Fibroblast of gingiva (primary cell): ENCODE measurements at regions not wholly inside any gene's neighbourhood (a gene's known extent, or its start where the extent isn't known, plus 50 kb on each side); places are given as distances from the start of the nearest gene placed in this dataset.

Experiments
- DNase-seq: peaks from one replicate; pipeline ENCODE4 v3.0.0-alpha.2; 2011; ENCODE audit warnings: low read depth

DNA sequence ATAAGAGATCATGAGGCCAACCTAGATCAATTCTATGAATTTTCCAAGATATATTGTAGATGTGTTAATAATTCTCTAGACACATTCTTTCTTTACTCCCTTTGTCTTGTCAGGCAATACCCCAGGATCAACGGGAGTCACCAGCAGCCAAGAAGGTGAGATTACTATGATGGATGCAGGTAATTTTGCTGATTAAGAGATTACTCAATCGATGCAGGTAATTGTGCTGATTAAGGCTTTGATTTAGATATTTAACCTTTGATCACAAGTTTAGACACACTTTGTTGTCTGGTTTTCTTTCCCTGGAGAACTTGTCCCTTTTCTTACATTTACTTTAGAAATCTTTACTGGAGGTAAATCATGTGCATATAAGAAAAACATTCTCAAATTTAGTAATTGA lies 134.3 kb upstream of the CNTN1 start:
- DNase-seq: no peak

DNA sequence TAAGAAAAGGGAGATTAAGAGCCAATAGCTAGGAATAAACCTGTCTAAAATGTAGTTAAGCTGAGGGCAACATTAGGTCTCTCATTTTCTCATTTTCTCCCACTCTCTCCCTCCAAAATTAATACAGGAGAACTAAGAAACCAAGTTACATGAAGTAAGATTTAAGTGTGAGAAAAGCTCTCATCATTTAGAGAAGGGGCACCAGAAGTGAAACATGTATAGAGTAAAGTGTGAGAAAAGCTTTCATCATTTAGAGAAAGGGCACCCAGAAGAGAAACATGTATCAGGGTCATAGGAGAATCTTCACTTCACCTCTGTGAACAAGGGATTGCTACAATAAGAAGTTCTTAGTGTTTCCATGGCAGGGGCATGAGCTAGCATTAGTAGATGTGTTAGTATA lies 132.4 kb upstream of the CNTN1 start:
- no peak for DNase-seq

DNA sequence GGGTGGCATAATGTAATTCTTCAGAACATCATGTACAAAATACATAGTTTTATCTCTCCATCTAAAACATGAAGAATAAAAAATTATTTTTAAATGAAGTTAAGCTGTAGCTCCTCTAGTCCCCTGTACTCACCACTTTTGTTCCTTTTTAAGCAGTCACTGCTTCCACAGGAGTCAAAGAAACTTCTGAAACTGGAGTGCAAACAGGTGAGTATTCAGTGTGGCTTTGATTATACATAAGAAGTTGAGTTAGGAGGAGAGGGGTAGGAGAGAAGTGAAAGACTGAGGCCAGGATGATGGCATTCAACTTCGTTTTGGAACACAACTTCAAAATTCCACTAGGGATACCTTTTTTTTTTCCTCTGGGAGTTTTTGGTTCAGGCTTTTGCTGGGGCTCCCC lies 131.4 kb upstream of the CNTN1 start:
- DNase-seq: no peak

DNA sequence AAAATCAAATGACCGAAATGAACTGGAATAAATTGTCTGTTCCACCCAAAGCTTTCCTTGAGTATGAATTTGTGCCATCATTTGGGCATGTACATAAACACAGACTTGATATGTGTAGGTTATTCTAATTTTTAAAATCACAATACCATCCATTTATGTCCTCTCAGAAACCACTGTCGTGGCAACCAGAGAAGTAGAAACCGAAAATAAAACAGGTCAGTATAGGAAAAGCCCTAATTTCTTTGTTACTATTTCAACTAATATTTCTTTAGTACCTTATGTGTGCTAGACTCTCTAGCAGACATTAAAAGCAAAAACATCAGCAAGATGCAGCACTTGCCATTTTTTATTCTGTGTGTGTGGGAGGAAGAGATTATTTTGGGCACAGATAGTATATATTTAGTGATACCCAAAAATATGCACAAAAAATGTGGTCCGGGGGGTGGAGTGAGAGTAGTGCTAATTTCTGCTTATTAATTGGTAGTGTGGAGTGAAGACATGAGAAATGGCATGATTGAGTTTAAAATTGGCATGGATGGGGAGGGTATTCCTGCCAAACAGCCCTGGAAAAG lies 130.8 kb upstream of the CNTN1 start:
- no peak for DNase-seq

DNA sequence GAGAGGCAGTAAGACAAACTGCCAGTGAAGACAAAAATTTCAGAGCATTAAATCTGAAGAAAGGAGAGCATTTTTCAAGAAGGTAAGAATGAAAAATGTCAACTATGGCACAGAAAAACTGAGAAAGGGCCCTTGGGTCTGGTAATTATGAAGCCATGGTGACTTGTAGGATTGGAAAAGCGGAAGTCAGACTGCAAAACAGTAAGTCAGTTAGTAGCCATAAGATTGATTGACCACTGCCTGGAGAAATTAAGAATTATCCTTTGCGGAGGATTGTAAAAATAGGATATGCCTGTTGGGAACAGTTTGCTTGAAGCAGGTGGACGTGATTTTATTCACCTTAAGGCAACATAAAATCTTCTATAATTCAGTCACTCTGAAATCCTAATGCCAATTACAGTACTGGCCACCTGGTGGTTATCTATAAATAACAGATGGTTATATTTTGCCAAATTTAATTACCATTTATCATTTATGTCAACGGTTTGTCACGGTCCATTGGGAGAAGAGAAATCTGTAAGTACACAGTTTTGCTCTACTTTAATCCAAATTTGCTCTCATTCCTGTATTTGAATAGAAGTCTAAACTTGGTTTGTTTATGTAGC lies 127.1 kb upstream of the CNTN1 start:
- no peak for DNase-seq

DNA sequence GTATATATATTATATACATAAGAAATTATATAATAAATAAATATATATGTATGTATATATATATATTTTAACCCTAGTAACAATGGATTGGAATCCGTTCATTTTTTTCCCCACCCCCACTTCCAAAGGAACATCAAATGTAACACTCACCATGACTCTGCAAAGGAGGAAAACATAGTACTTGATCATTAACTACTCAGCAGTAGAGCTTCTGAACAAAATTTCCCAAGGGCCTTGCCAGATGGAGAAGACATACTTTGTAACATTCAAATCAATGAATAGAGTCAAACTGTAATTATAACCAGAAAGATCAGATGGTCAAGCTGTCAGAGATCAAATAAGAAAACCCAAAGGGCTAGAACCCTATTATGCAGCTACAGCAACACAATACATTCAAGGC lies 126.0 kb upstream of the CNTN1 start:
- no peak for DNase-seq

DNA sequence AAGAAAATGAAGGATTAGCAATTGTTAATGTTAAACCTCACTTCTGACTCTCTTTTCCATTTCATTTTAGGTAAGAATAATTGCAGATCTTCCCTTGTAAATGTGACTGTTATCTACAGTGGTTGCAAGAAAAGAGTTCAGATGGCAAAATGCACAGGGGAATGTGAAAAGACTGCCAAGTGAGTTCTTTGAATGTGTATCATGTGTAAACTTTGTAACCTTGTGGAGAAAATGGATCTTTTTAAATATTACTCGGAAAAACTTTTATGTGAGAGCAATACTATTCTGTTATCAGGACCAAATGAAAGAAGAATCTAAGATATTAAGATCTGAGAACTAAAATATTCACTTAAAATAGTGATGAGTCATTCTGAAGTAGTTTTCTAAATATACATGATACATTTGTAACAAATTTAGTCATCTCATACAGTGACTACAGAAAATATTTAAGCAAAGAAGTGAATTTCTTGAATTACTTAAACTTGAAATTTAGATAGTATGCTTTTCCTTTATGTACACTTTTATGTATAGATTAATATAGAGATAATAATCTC lies 122.5 kb upstream of the CNTN1 start:
- peak; percentile 44 for DNase-seq

DNA sequence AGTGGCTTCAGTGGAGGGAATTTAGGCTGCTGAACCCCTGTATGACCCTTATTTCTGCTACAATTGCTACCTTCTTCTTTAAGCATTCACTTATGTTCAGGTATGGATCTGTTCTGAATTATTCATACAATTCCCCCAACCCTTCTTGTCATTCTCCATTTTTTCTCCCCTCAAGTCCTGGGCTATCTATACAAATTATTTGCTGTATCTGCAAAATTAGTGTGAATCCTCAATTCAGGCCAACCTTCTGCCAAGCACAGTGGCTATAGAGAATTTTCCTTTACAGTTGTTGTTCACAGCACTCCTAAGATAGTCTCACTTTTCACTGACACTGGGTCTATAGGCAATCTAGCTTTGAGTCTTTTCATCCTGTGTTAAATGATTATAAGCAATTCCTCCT lies 119.2 kb upstream of the CNTN1 start:
- DNase-seq: no peak

DNA sequence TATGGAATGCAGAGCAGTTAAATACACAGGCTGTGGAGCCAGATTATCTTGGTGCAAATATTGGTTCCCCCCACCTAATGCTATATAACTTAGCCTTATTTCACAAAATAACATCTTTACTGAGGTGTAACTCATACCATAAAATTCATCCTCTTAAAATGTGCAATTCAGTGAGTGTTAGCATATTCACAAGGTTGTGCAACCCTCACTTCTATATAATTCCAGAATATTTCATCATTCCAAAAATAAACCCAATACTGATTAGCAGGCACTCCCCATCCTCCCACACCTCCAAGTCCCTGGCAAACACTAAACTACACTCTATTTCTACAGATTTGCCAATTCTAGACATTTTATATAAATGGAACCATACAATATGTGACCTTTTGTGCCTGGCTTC lies 116.3 kb upstream of the CNTN1 start:
- no peak for DNase-seq

DNA sequence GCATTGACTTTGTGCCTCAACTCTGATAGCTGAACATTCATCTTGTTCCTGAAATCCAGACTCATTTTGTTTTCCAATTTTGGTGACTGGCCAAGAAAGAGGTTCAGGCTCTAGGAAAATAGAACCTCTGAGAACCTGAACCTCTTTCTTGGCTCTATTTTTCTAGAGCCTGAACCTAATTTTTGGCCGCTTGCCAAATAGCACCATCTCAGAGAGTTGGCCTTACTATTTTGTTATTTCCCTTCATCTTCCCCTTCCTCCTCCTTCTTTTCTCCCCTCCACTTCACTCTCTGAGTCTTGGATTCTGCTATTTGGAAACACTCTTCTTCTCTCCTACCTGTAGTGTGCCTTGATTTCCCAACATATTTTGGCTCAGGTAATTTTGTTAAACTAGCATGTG lies 114.4 kb upstream of the CNTN1 start:
- DNase-seq: no peak

DNA sequence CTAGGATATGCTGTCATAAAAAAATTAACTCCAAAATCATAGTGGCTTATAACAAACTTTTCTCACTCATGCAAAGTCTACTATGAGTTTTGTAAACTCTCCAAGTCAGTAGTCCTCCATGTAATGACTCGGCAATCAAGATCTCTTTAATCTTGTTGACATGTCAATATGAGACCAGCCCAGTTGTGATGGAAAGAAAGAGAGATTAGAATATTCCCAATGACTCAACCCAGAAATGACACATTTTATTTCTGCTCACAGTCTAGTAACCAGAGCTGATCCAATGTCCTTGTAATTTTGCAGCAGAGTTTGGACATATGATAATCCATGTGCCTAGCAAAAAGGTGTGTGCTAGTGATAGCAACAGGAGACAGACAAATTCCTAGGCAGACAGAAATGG lies 112.6 kb upstream of the CNTN1 start:
- no peak for DNase-seq

DNA sequence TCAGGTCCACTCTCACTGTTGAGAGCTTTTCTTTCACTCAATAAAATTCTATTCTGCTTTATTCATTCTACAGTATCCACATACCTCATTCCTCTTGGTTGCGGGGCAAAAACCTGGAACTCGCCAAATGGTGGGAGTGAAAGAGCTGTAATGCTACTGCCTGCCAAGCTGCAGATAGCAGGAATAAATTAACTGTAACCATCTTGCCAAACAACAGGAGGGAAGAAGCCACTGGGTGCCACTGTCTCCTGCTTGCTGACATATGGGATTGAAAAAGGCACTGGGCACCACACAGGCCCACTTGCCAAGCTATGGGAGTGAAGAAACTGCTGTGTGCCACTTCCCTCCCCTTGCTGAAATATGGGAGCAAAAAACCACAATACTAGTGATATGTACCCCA lies 111.9 kb upstream of the CNTN1 start:
- no peak for DNase-seq

DNA sequence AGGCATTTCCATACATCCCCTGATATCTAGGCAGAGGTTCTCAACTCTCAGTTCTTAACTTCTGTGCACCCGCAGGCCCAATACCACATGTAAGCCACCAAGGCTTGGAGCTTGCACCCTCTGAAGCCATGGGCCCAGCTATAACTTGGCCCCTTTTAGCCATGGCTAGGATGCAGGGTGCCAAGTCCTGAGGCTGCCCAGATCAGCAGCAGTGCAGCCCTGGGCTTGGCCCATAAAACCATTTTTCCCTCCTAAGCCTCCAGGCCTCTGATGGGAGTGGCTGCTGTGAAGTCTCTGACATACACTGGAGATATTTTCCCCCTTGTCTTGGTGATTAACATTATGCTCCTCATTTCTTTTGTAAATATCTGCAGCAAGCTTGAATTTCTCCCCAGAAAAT lies 110.3 kb upstream of the CNTN1 start:
- no peak for DNase-seq

DNA sequence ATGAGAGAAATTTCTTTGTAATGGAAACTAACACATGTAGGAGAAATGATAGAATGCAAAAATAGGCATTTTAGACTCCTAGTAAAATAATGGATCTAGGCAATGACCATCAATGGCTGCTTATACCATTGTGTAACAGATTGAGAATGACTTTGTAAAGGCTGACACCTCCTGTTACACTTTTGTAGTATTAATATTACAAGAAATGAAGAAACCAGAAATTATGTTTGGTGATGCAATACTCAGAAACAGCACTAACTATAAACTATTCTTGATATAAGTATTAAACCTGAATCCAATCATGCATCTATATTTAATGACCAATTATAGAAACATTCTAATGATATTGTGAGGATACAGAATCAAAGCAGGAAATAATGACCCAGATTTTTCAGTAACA lies 108.5 kb upstream of the CNTN1 start:
- DNase-seq: no peak

DNA sequence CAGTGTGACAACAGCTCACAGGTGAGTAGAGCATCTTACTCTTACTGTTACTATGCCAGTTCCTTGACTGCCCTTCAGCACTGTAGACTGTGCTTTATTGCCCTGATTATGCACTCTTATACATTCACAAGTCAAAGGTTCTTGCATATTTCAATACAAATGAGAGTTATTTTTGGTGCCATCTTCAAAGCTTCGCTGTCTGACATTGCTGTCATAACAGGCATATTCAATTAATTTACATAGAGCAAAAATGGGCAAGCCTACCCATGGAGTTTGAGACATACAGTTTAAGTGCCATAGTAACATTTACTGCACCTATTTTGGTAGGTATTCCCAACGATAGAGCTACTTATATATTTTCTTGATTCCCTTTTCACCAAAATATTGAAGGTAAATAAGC lies 107.5 kb upstream of the CNTN1 start:
- DNase-seq: no peak

DNA sequence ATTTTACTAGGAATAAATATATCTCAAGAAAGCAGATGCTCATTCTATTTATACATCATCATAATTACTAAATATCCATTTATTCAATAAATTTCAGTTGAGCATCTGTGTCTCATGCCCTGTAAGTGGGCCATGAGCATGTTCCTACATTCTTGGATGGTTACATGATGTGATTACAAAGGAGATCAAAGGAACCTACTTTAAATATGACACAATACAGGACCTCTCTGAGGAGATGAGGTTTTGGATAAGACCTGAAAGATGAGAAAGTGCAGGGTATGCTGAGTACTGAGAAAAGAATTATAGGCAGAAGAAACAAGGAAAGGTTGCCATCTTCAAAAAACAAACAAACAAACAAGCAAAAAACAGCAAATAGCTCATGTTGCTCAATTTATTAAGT lies 105.4 kb upstream of the CNTN1 start:
- no peak for DNase-seq

DNA sequence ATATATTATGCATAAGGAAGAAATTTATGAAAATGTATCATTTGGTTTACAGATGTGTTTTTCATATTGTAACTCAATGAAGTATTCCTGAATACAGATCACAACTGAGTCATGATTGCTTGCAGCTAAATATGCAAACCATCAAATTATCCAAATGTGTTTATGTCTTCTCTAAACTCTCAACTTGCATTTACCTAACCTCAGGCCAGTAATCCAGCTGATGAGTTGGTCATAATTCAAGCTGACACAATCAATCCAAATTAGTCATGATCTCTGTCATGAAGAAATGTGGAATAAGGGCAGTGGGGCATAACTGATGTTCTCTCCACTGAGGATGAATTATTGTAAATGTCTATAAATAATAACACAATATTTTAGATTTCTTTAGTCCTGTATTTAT lies 104.8 kb upstream of the CNTN1 start:
- DNase-seq: no peak

DNA sequence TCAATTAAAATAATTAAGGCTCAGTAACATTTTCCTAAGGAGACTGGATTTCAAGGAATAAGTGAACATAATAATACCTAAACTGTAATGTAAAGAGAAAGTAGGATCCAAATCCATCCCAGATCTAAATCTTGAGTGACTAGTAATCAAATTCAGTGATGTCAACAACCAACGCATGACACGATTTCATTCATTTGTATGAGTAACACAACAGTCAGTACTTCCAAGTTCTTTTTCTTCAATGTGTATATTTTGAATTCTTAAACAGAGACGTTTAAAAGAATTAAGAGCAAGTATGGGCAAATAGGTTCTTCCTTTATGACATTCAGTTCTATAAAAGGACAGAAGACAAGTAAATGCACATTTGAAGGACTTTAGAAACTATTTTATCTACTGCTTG lies 104.3 kb upstream of the CNTN1 start:
- DNase-seq: no peak

DNA sequence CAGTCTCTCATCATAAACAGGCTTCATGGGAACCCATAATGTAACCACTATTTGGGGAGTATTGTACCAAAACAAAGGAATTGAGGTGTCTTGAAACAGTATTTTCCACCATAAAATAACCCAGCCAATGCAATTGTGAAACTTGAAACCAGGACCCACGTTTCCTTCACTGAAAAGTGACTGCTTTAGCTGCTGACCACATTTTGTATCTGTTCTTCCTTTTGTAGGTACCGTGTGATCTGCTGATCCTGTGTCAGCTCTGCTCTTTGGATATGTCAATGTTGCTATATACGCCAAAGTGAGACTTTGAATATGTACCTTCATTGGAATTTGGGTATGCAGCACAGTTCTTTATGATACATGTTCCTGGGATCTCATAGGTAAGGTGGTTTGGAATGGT lies 95.1 kb upstream of the CNTN1 start:
- no peak for DNase-seq

DNA sequence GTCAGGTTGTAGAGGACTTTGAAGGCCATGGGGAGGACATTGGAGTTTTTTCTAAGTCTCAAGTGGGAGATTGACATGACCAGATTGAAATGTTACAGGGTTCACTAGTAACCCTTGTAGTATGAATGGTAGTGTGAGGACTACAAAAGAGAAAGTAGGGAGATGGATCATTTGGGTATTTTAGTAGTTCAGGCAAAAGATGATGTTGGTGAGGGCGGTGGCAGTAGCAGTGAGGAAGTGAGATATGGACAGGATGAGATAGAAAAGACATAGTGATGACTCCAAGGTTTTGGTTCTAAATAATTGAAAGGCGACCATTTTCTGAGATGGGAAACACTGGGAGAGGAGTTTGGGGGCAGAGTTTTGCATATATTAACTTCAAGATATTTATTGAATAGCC lies 94.2 kb upstream of the CNTN1 start:
- no peak for DNase-seq

DNA sequence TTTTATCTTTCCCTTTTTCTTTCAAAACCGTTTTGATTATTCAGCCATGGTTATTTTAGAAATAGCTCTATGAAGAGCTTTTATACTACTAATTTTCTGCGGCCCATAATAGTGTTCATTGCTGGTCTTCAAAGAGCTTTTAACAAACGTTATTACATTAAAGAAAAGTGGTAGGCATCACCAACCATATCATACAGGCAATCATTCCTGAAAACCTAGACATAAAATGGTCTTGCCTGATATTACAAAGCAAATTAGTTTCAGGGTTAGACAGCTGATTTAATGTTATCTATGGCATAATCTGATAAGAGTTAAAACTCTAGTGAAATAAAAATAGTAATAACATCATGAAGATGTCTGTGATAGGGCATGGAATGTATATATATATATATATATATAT lies 89.7 kb upstream of the CNTN1 start:
- DNase-seq: no peak

DNA sequence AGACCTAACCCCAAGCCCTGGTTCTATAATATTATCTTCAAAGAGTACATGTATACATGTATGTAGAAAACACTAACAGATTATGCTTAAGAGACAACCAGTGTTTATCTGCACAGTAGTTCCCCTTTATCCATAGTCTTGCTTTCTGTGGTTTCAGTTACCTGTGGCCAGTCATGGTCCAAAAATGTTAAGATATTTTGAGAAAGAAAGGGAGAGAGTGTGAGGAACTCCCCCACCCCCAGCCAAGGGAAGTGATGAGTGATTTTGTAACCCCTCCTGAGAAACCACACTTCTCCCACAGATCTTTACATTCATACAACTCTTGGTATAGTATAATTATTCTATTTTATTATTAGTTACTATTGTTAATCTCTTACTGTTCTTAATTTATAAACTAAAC lies 77.3 kb upstream of the CNTN1 start:
- no peak for DNase-seq

DNA sequence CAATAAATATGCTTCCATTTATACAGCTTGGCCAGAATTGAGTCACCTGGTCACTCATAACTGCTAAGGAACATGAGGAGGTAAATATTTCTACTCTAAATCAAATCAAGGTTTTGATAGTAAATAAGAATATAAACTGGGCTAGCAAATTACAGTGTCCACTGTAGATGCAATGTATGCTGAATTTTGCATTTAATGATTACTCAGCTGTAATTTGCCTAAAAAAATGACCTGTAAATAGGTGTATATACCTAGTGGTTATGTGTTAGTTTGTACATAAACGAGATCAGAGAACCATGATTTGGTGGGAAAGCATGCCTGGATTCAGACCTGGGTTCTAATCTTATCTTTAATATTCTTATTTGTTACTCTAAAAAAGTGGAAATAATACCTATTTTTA lies 76.6 kb upstream of the CNTN1 start:
- DNase-seq: no peak

DNA sequence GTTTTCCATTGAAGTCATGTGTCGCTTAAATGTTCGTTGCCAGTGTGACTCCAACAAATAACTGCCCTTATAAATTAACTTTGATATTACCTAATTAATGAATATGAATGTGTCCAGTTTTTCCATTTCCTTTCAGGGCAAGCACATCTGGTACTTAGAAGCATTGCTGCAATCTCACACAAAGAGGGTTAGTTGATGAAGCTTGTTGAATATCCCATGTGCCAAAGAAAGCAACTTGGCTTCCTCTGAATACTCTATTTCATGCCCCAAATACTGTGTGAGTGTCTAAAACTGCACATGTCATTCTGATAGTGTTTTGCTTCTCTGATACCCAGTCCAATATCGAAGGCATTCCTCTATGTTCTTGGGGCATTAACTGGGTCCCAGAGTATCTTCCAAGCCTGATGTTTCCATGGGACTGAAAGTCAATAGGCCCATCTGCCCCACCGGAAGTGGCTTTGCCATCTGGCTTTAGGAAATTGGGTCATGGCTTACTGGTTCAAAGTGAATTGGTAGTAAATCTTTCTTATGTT lies 75.8 kb upstream of the CNTN1 start:
- DNase-seq: peak; percentile 44
